ENCODE measurements at regions not wholly inside any gene's neighbourhood (a gene's known extent, or its start where the extent isn't known, plus 50 kb on each side); places are given as distances from the start of the nearest gene placed in this dataset.

- no peaks in the 10 kb centered on the region for H3K9me3 ChIP-seq
- H3K4me1 ChIP-seq: no peaks in the 10 kb centered on the region
- no peak for ATAC-seq
- intact Hi-C loops (cut with DNase I; ENCODE audit: low total_unique reads): no loop called here
- no peak overlapping the region for H3K27ac ChIP-seq
- in situ Hi-C loops (cut with MboI; ENCODE audit: low sequenced_read_pairs in 4 of 4): no loop called here
- no peak for DNase-seq
- no peak for TF ChIP-seq POLR2A (IDR thresholded peaks at IDR 0.05)
- TF ChIP-seq, protein P1, sequence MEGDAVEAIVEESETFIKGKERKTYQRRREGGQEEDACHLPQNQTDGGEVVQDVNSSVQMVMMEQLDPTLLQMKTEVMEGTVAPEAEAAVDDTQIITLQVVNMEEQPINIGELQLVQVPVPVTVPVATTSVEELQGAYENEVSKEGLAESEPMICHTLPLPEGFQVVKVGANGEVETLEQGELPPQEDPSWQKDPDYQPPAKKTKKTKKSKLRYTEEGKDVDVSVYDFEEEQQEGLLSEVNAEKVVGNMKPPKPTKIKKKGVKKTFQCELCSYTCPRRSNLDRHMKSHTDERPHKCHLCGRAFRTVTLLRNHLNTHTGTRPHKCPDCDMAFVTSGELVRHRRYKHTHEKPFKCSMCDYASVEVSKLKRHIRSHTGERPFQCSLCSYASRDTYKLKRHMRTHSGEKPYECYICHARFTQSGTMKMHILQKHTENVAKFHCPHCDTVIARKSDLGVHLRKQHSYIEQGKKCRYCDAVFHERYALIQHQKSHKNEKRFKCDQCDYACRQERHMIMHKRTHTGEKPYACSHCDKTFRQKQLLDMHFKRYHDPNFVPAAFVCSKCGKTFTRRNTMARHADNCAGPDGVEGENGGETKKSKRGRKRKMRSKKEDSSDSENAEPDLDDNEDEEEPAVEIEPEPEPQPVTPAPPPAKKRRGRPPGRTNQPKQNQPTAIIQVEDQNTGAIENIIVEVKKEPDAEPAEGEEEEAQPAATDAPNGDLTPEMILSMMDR (IDR thresholded peaks at IDR 0.05 in 4 of 5, conservative IDR thresholded peaks at IDR 0.05 in 1 of 5): no peak
- no peaks in the 10 kb centered on the region for H3K36me3 ChIP-seq
- no peaks in the 10 kb centered on the region for H3K27me3 ChIP-seq
- H3K4me3 ChIP-seq: no peak overlapping the region
Observed at GRCh38 chr3:132840201-132840700, 118.0 kb upstream of the NPHP3 start.

DNA sequence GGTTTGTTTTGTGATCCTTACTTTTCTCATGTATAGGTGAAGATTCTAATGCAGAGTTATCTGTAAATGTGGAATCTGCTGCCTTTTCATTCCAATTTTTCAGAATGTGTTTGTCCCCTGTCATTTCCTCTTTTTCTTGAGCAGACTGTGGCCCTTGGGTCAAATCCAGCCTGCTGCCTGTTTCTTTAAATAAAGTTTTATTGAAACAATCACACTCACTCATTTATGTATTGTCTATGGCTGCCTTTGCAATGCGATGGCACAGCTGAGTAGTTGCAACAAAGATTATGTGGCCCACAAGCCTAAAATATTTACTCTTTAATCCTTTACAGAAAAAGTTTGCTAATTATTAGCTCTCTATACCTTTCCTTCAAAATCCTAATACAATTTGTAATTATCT is 116.3 kb upstream of the NPHP3 start:
- in situ Hi-C loops (cut with MboI; ENCODE audit: low sequenced_read_pairs in 4 of 4) (no loop called here), intact Hi-C loops (cut with DNase I; ENCODE audit: low total_unique reads) (no loop called here)
- no peaks in the 10 kb centered on the region for H3K9me3 ChIP-seq
- H3K4me1 ChIP-seq: no peaks in the 10 kb centered on the region
- no peak for ATAC-seq
- no peak overlapping the region for H3K4me3 ChIP-seq
- H3K36me3 ChIP-seq: no peaks in the 10 kb centered on the region
- DNase-seq: no peak
- H3K27me3 ChIP-seq: no peaks in the 10 kb centered on the region
- TF ChIP-seq, protein P1 (IDR thresholded peaks at IDR 0.05 in 4 of 5, conservative IDR thresholded peaks at IDR 0.05 in 1 of 5): no peak
- no peak for TF ChIP-seq POLR2A (IDR thresholded peaks at IDR 0.05)
- no peak overlapping the region for H3K27ac ChIP-seq

GRCh38 chr3:132837615-132838014 is 115.4 kb upstream of the NPHP3 start:
- Histone ChIP-seq H3K27me3 (no peaks in the 10 kb centered on the region), H3K4me1 (no peaks in the 10 kb centered on the region), H3K9me3 (no peaks in the 10 kb centered on the region), H3K4me3 (no peak overlapping the region), H3K27ac (no peak overlapping the region), H3K36me3 (no peaks in the 10 kb centered on the region)
- TF ChIP-seq, protein P1 (IDR thresholded peaks at IDR 0.05 in 4 of 5, conservative IDR thresholded peaks at IDR 0.05 in 1 of 5): no peak
- TF ChIP-seq POLR2A (IDR thresholded peaks at IDR 0.05): no peak
- ATAC-seq: no peak
- intact Hi-C loops (cut with DNase I; ENCODE audit: low total_unique reads) (no loop called here), in situ Hi-C loops (cut with MboI; ENCODE audit: low sequenced_read_pairs in 4 of 4) (no loop called here)
- DNase-seq: no peak

GRCh38 chr3:132834356-132834755 is 112.1 kb upstream of the NPHP3 start:
- Histone ChIP-seq H3K4me3 (no peak overlapping the region), H3K4me1 (no peaks in the 10 kb centered on the region), H3K27ac (no peak overlapping the region), H3K36me3 (no peaks in the 10 kb centered on the region), H3K27me3 (no peaks in the 10 kb centered on the region), H3K9me3 (no peaks in the 10 kb centered on the region)
- no peak for ATAC-seq
- TF ChIP-seq POLR2A (IDR thresholded peaks at IDR 0.05): no peak
- TF ChIP-seq, protein P1 (IDR thresholded peaks at IDR 0.05 in 4 of 5, conservative IDR thresholded peaks at IDR 0.05 in 1 of 5): no peak
- no peak for DNase-seq
- in situ Hi-C loops (cut with MboI; ENCODE audit: low sequenced_read_pairs in 4 of 4): no loop called here
- intact Hi-C loops (cut with DNase I; ENCODE audit: low total_unique reads): no loop called here

- Histone ChIP-seq H3K4me3 (no peak overlapping the region), H3K27ac (no peak overlapping the region), H3K36me3 (no peaks in the 10 kb centered on the region), H3K4me1 (no peaks in the 10 kb centered on the region), H3K9me3 (no peaks in the 10 kb centered on the region), H3K27me3 (no peaks in the 10 kb centered on the region)
- ATAC-seq: no peak
- in situ Hi-C loops (cut with MboI; ENCODE audit: low sequenced_read_pairs in 4 of 4) (no loop called here), intact Hi-C loops (cut with DNase I; ENCODE audit: low total_unique reads) (no loop called here)
- TF ChIP-seq, protein P1 (IDR thresholded peaks at IDR 0.05 in 4 of 5, conservative IDR thresholded peaks at IDR 0.05 in 1 of 5): no peak
- no peak for TF ChIP-seq POLR2A (IDR thresholded peaks at IDR 0.05)
- DNase-seq: no peak
Observed at GRCh38 chr3:132829101-132829500, 106.9 kb upstream of the NPHP3 start.
